ENCODE measurements at regions not wholly inside any gene's neighbourhood (a gene's known extent, or its start where the extent isn't known, plus 50 kb on each side); places are given as distances from the start of the nearest gene placed in this dataset.

DNA sequence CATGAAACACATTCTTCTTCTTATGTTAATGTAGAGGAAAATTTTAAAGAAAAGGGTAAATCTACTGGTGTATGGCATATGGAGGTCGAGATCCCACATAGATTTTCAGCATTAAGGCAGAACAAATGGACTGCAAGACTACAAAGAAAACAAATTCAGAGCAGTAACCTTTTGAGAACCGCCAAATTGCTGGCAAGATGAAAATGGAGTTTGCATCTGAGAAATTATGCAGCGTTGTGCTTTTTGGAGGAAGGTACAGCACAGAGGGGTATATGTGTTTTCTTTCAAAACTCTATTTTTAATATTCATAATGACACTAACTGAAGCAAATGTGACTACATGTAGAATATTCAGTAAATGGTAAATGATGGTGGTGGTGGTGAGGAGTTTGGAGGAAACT, 59.0 kb upstream of the PARD3B start:
- TF ChIP-seq, protein P1, sequence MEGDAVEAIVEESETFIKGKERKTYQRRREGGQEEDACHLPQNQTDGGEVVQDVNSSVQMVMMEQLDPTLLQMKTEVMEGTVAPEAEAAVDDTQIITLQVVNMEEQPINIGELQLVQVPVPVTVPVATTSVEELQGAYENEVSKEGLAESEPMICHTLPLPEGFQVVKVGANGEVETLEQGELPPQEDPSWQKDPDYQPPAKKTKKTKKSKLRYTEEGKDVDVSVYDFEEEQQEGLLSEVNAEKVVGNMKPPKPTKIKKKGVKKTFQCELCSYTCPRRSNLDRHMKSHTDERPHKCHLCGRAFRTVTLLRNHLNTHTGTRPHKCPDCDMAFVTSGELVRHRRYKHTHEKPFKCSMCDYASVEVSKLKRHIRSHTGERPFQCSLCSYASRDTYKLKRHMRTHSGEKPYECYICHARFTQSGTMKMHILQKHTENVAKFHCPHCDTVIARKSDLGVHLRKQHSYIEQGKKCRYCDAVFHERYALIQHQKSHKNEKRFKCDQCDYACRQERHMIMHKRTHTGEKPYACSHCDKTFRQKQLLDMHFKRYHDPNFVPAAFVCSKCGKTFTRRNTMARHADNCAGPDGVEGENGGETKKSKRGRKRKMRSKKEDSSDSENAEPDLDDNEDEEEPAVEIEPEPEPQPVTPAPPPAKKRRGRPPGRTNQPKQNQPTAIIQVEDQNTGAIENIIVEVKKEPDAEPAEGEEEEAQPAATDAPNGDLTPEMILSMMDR (IDR thresholded peaks at IDR 0.05), result no peak
- no peak for TF ChIP-seq POLR2A (IDR thresholded peaks at IDR 0.05)

Data from right lobe of liver (tissue), 4 donors.